HG03460 (cell line): ENCODE measurements at regions not wholly inside any gene's neighbourhood (a gene's known extent, or its start where the extent isn't known, plus 50 kb on each side); places are given as distances from the start of the nearest gene placed in this dataset.

Experiments used
- ATAC-seq: cut with Tn5 transposase; IDR thresholded peaks from one replicate; pipeline ENCODE4 v1.9.1; 2021; ENCODE audit not compliant: unreplicated experiment

GRCh38 chr13:31853643-31854326, 114.5 kb downstream of the RXFP2 start:
- no peak for ATAC-seq

GRCh38 chr13:31859571-31859970, 120.2 kb downstream of the RXFP2 start:
- no peak for ATAC-seq

GRCh38 chr13:31860002-31860401, 120.7 kb downstream of the RXFP2 start:
- no peak for ATAC-seq

GRCh38 chr13:31862828-31863227, 123.5 kb downstream of the RXFP2 start:
- ATAC-seq, result no peak

- no peak for ATAC-seq
These were observed 125.0 kb downstream of the RXFP2 start for GRCh38 chr13:31864307-31864706.

GRCh38 chr13:31866099-31866498, 126.8 kb downstream of the RXFP2 start:
- ATAC-seq, result no peak

- no peak for ATAC-seq
These were observed 128.4 kb downstream of the RXFP2 start for GRCh38 chr13:31867709-31868108.

GRCh38 chr13:31869582-31869981, 130.3 kb downstream of the RXFP2 start:
- no peak for ATAC-seq

- ATAC-seq, result no peak
These were observed 131.2 kb downstream of the RXFP2 start for GRCh38 chr13:31870511-31870910.

GRCh38 chr13:31873145-31873544, 133.8 kb downstream of the RXFP2 start:
- ATAC-seq, result no peak

- no peak for ATAC-seq
These were observed 135.8 kb downstream of the RXFP2 start for GRCh38 chr13:31875134-31875533.

- no peak for ATAC-seq
These were observed 138.7 kb downstream of the RXFP2 start for GRCh38 chr13:31878052-31878451.

- no peak for ATAC-seq
These were observed 139.2 kb downstream of the RXFP2 start for GRCh38 chr13:31878495-31878894.

- ATAC-seq, result no peak
These were observed 139.6 kb downstream of the RXFP2 start for GRCh38 chr13:31878955-31879354.

GRCh38 chr13:31880851-31881494, 141.6 kb downstream of the RXFP2 start:
- ATAC-seq, result no peak

- no peak for ATAC-seq
These were observed 142.2 kb downstream of the RXFP2 start for GRCh38 chr13:31881495-31881882.

- no peak for ATAC-seq
These were observed 143.5 kb downstream of the RXFP2 start for GRCh38 chr13:31882794-31883193.

- no peak for ATAC-seq
These were observed 145.2 kb downstream of the RXFP2 start for GRCh38 chr13:31884556-31884955.

GRCh38 chr13:31885994-31886393, 145.6 kb upstream of the FRY start:
- ATAC-seq, result no peak

GRCh38 chr13:31887286-31887685, 144.3 kb upstream of the FRY start:
- ATAC-seq, result no peak

GRCh38 chr13:31890946-31891345, 140.6 kb upstream of the FRY start:
- no peak for ATAC-seq

GRCh38 chr13:31891472-31891871, 140.1 kb upstream of the FRY start:
- ATAC-seq, result no peak

GRCh38 chr13:31894931-31895330, 136.6 kb upstream of the FRY start:
- ATAC-seq, result no peak
